Sigmoid colon (tissue), 6 donors: ENCODE measurements at regions not wholly inside any gene's neighbourhood (a gene's known extent, or its start where the extent isn't known, plus 50 kb on each side); places are given as distances from the start of the nearest gene placed in this dataset.

ENCODE experiments used
- DNase-seq: peaks from one replicate; pipeline ENCODE4 v3.0.0-alpha.2; 2019
- H3K27ac ChIP-seq, 4 donors: fragments of 200-600 bp; sonication (generic); one replicate each; pipeline ENCODE4 v1.5.1; 2016 to 2019; ENCODE audit warnings: mild to moderate bottlenecking in 1 of 4
- H3K27me3 ChIP-seq, 3 donors: fragments of 200-600 bp; sonication (generic); one replicate each; pipeline ENCODE4 v1.5.1; 2019; ENCODE audit warnings: mild to moderate bottlenecking in 1 of 3
- H3K36me3 ChIP-seq, 4 donors: fragments of 200-600 bp; sonication (generic); one replicate each; pipeline ENCODE4 v1.5.1; 2016 to 2019
- H3K4me1 ChIP-seq, 4 donors: fragments of 200-600 bp; sonication (generic); one replicate each; pipeline ENCODE4 v1.5.1; 2017 to 2019
- H3K4me3 ChIP-seq, 4 donors: fragments of 200-600 bp; sonication (generic); one replicate each; pipeline ENCODE4 v1.5.1; 2017 to 2019; ENCODE audit warnings: mild to moderate bottlenecking in 2 of 4, moderate library complexity in 1 of 4
- H3K9me3 ChIP-seq, 4 donors: fragments of 200-600 bp in 3 of 4; sonication (generic) in 3 of 4; one replicate each; pipeline versions ENCODE4 v1.5.1 to v1.6.1; 2013 to 2019
- EP300 ChIP-seq, 4 donors: sonication (generic); formaldehyde crosslinking; IDR thresholded peaks; one replicate each; pipeline ENCODE4 v1.6.1; 2017; ENCODE audit warnings: antibody characterized with exemption in 4 of 4
- POLR2A ChIP-seq, 2 donors: fragments of 450-650 bp; IDR thresholded peaks; one replicate each; pipeline ENCODE4 v1.6.1; 2016; ENCODE audit warnings: antibody characterized with exemption in 2 of 2, mild to moderate bottlenecking in 2 of 2, moderate library complexity in 2 of 2
- POLR2AphosphoS5 ChIP-seq, 4 donors: sonication (generic); formaldehyde crosslinking; IDR thresholded peaks; one replicate each; pipeline ENCODE4 v1.6.1; 2017; ENCODE audit warnings: antibody characterized with exemption in 4 of 4
- WGBS, 2 donors: extraction: QIAGEN DNeasy Blood & Tissue Kit; methylation state at CpG; one replicate each; pipeline ENCODE4 v1.1.7; 2013; 5-methylcytosine and 5-hydroxymethylcytosine counted together
- intact Hi-C: fragments of 100-400 bp; cut with DNase I; formaldehyde crosslinking; loops from one replicate; pipeline ENCODE4 v1.15.1; 2023
- TF ChIP-seq, protein P1 (sequence below), 4 experiments: fragments of 450-650 bp in 3 of 4; fragments of 200-600 bp in 1 of 4; IDR thresholded peaks; one replicate each; pipeline ENCODE4 v1.5.1; 2016 to 2019; ENCODE audit warnings: antibody characterized with exemption in 4 of 4, mild to moderate bottlenecking in 3 of 4, moderate library complexity in 2 of 4
- donor health status: healthy with polysubstance abuse.
- donor health status: healthy.

DNA sequence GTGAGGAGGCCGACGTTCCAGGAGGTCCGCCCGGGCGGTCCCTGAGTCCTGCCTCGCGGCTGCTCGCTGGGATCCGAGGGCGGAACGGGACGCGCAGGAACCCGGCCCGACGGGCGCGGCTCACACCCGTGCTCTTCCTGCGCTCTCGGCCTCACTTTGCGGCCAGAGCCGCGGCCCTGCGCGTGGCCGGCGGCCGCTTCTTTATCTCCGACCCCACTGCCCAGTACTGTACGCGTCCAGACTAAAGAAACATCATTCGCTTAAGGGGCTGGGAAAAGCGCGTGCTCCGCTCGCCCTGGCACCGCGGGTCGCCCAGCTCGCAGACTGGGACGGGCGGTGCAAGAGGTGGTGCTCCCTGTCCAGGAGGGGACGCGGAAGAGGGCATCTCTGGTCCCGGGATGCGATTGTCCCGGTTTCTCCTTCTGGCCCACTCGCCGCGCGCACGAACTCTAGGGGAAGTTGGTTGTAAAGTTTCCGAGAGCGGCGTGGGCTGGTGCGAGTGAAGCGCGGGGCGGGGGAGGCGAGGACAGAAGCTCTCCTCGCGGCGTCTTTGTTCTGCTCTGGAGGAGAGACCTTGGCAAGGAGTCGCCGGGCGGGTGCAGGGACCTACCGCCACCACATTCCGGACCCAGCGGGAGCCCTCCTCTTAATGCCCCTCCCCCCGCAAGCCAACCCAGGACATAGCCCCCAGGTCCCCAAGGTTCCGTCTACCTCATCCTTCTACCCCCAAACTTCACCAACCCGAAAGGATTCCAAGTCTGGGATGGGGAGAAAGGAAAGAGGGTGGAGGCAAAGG is 71.0 kb downstream of the SOX4 start:
- TF ChIP-seq, protein P1, sequence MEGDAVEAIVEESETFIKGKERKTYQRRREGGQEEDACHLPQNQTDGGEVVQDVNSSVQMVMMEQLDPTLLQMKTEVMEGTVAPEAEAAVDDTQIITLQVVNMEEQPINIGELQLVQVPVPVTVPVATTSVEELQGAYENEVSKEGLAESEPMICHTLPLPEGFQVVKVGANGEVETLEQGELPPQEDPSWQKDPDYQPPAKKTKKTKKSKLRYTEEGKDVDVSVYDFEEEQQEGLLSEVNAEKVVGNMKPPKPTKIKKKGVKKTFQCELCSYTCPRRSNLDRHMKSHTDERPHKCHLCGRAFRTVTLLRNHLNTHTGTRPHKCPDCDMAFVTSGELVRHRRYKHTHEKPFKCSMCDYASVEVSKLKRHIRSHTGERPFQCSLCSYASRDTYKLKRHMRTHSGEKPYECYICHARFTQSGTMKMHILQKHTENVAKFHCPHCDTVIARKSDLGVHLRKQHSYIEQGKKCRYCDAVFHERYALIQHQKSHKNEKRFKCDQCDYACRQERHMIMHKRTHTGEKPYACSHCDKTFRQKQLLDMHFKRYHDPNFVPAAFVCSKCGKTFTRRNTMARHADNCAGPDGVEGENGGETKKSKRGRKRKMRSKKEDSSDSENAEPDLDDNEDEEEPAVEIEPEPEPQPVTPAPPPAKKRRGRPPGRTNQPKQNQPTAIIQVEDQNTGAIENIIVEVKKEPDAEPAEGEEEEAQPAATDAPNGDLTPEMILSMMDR (IDR thresholded peaks at IDR 0.05): no peak
- TF ChIP-seq EP300 (IDR thresholded peaks at IDR 0.05): no peak
- no peak for TF ChIP-seq POLR2A (IDR thresholded peaks at IDR 0.05)
- no peak for TF ChIP-seq POLR2AphosphoS5 (IDR thresholded peaks at IDR 0.05)
- Histone ChIP-seq H3K27me3 (peaks cover 0 to 10% (median 0%) of the 10 kb centered on the region in 3 donors), H3K4me1 (peaks cover 0 to 47% (median 16%) of the 10 kb centered on the region in 4 donors), H3K4me3 (peak overlapping the region; percentile 42 to 73 (median 64)), H3K9me3 (no peaks in the 10 kb centered on the region), H3K36me3 (no peaks in the 10 kb centered on the region), H3K27ac (peak overlapping the region; percentile 19 to 81 (median 62))
- 2 to 4% methylated on average over 73 of the region's 73 CpGs for WGBS, 2 donors
- intact Hi-C loops: loop anchor here (2.0 to 10.0 kb wide), 6 partner anchors 68 to 483 kb away; no protein-coding TSS in a partner anchor
- peak; percentile 74 for DNase-seq

- H3K27ac ChIP-seq: peak overlapping the region; percentile 19 to 81 (median 62)
- peak overlapping the region; percentile 42 to 73 (median 64) for H3K4me3 ChIP-seq
- no peaks in the 10 kb centered on the region for H3K9me3 ChIP-seq
- 1 to 3% methylated on average over 9 of the region's 9 CpGs for WGBS, 2 donors
- TF ChIP-seq POLR2A (IDR thresholded peaks at IDR 0.05): no peak
- TF ChIP-seq POLR2AphosphoS5 (IDR thresholded peaks at IDR 0.05): no peak
- TF ChIP-seq, protein P1 (IDR thresholded peaks at IDR 0.05): no peak
- no peak for TF ChIP-seq EP300 (IDR thresholded peaks at IDR 0.05)
- H3K4me1 ChIP-seq: peaks cover 0 to 48% (median 18%) of the 10 kb centered on the region in 4 donors
- DNase-seq: no peak
- H3K27me3 ChIP-seq: peaks cover 0 to 10% (median 0%) of the 10 kb centered on the region in 3 donors
- intact Hi-C loops: loop anchor here (2.0 to 10.0 kb wide), 6 partner anchors 68 to 482 kb away; no protein-coding TSS in a partner anchor
- H3K36me3 ChIP-seq: no peaks in the 10 kb centered on the region
Measured at GRCh38 chr6:21665110-21665391, 71.5 kb downstream of the SOX4 start.

DNA sequence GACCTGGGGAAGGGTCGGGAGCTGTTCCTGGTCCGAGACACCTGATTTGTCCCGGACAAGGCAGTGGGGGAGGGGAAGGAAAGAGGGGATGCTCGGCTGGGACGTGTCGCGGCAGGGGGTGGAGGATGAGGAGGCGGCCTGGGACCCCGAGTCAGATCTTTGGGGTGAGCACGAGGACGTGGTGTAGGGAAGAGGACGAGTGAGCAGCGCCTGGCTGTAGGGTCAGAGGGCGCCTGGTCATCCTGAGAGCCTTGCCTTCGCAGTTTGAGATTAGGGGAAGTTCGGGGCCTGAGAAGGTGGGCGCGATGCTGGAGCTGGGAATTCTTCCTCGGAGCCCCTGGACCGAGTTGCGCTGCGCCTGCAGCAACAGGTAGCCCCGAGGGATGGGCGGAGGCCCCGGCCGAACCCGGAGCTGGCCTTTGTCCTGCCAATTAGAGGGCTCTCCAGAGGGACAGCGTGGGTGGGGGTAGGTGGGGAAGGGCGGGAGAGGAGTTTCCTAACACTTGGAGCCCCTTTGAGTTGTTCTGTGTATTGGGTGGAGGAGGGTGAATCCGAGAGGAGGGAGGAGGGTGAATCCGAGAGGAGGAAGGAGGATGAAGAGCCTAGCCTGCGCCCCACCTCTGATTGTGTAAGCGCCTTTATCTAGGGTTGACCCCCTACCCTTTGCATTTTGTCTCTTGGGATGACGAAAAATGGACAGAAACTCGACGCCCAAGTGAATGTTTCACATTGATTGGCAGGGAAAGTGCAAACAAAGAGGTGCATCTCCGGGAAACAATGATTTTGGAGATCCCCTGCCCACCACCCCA is 72.0 kb downstream of the SOX4 start:
- WGBS, 2 donors: 2 to 4% methylated on average over 37 of the region's 37 CpGs
- DNase-seq: no peak
- peak overlapping the region; percentile 61 to 81 (median 78) for H3K27ac ChIP-seq
- TF ChIP-seq, protein P1 (IDR thresholded peaks at IDR 0.05): no peak
- no peak for TF ChIP-seq POLR2A (IDR thresholded peaks at IDR 0.05)
- TF ChIP-seq EP300 (IDR thresholded peaks at IDR 0.05): no peak
- no peak for TF ChIP-seq POLR2AphosphoS5 (IDR thresholded peaks at IDR 0.05)
- H3K36me3 ChIP-seq: no peaks in the 10 kb centered on the region
- H3K27me3 ChIP-seq: peaks cover 0 to 10% (median 0%) of the 10 kb centered on the region in 3 donors
- no peaks in the 10 kb centered on the region for H3K9me3 ChIP-seq
- H3K4me3 ChIP-seq: peak overlapping the region; percentile 42 to 73 (median 64)
- H3K4me1 ChIP-seq: peaks cover 0 to 50% (median 20%) of the 10 kb centered on the region in 4 donors
- intact Hi-C loops: loop anchor here (2.0 to 10.0 kb wide), 6 partner anchors 69 to 482 kb away; no protein-coding TSS in a partner anchor

DNA sequence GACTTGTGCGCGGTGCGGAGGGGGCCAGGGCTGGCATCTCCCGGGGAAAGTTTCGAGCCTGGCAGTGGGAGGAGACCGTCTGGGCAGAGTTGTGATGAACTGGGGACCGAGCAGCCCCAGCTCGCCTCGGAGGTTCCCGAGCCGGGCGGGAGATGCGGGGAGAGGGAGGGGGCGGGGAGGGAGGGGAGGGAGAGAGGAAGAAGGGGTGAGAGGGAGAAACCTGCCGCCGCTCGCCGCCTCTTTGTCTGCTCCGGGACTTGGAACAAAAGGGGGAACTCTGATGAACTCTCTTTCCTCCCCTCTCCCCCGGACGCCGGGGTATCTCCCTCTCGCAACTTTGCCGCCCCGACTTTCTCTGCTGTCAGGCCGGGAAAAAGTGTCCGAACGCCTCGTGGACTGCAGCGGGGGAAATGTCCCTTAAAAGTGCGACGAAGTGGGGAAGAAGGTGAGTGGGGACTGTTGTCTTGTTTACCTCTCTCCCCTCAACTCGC is 72.7 kb downstream of the SOX4 start:
- 0 to 1% methylated on average over 33 of the region's 33 CpGs for WGBS, 2 donors
- Histone ChIP-seq H3K9me3 (no peaks in the 10 kb centered on the region), H3K27me3 (peaks cover 0 to 10% (median 0%) of the 10 kb centered on the region in 3 donors), H3K36me3 (no peaks in the 10 kb centered on the region), H3K4me1 (peaks cover 0 to 50% (median 22%) of the 10 kb centered on the region in 4 donors), H3K4me3 (peak overlapping the region; percentile 42 to 73 (median 64)), H3K27ac (peak overlapping the region; percentile 61 to 81 (median 78))
- intact Hi-C loops: loop anchor here (5.0 to 10.0 kb wide), 4 partner anchors 81 to 481 kb away; no protein-coding TSS in a partner anchor
- TF ChIP-seq, protein P1 (IDR thresholded peaks at IDR 0.05): no peak
- TF ChIP-seq POLR2AphosphoS5 (IDR thresholded peaks at IDR 0.05): no peak
- no peak for TF ChIP-seq POLR2A (IDR thresholded peaks at IDR 0.05)
- TF ChIP-seq EP300 (IDR thresholded peaks at IDR 0.05): no peak
- DNase-seq: no peak
